ENCODE measurements at regions not wholly inside any gene's neighbourhood (a gene's known extent, or its start where the extent isn't known, plus 50 kb on each side); places are given as distances from the start of the nearest gene placed in this dataset.

GRCh38 chr20:57003012-57003411 lies 263.4 kb downstream of the BMP7 start:
- TF ChIP-seq CTCF (IDR thresholded peaks at IDR 0.05 in 8 of 11, conservative IDR thresholded peaks at IDR 0.05 in 3 of 11) (no peak), POLR2A (IDR thresholded peaks at IDR 0.05) (no peak)
